ENCODE measurements at regions not wholly inside any gene's neighbourhood (a gene's known extent, or its start where the extent isn't known, plus 50 kb on each side); places are given as distances from the start of the nearest gene placed in this dataset.
"Not testable (repeated sequence)": the region's sequence is repeated elsewhere in the genome, so short reads cannot be mapped to it uniquely, and the experiment has no call there.

DNA sequence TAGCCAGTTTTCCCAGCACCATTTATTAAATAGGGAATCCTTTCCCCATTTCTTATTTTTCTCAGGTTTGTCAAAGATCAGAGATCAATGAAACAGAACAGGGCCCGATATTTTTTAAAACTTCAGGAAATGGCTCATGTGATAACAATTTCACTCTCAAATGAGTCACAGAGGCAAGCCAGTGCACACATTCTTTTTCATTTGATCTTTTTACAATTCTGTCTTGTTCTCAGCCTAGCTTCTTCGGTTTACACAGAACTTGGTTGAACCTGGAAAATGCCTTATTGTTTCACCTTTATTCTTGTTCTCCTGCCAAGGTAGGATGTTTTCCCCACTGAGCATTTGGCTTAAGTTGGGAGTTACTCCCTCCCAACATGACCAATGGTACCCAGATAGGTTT lies 258.9 kb downstream of the COL12A1 start:
- DNase-seq, result no peak

DNA sequence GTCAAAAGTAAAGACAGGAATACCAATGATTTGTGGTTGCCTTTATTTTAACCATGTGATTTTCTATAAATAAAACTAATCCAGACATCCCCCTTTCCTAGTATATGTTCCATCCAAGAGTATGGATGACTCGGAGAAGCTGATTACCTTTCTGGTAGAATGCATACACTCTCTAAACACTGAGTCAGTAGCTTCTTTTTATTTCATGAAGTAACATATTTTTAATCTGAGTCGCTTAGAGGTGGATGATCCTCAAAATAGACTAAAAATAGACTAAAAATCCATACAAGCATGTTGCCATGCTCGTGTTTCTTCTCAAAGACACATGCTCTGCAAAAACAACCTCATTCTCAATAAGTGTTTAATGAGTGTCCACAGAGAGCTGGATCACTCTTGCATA lies 263.7 kb downstream of the COL12A1 start:
- DNase-seq, result no peak

DNA sequence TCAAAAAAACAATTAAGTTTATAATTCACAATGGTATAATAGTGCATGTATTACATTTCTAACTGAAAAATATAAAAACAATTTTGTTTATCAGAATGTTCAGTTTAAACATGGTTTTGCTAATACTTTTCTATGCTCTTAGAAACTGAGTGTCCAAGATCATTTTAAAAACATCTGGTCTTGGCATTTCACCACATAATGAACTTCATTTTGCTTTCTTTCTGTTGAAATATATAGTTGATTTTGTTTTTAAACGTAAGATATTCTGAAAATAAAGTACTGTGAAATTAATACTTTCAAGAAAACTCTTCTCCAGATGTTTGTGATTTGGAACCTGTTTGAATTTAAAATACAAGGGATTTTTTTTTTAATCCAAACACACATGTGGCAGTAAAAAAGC lies 264.4 kb downstream of the COL12A1 start:
- DNase-seq, result no peak

DNA sequence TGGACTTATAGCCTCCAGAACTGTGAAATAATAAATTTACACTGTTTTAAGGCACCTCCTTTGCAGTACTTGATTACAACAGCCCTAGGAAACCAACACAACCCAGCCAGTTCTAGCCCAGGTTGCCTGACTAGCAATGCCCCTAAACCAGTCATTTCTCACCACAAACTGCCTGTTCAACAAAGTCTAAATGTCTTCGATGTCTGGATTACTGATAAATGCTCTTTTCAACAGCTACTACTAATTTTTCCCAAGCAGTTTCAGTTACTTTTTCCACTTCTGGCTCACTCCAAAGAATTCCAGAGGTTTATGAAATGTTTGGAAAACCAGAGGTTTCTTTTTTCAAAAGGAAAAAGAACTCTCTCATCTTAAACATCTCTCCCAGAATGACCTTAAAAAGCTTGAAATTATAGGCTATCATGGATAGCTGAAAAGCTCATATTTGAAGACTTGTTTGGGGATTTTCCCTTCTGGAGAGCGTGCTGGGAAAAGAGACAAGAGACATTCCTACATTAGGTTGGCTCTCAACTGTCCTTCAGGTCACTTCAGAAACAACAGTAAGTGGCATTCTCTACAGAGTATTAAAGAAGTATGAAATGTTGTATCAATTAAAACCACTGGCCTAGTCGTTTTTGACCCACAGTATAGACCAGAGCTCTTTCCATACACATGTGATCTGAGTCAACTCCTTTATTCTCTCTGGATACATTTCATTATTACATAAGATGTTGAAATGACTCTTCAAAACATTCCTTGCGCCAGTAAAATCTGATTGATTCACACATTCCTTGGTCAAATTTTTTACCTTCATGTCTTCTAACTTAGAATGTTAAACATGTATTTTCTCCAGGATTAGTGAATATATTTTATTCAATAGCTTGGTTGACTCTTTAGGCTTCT lies 265.9 kb downstream of the COL12A1 start:
- peak; percentile 24 for DNase-seq

DNA sequence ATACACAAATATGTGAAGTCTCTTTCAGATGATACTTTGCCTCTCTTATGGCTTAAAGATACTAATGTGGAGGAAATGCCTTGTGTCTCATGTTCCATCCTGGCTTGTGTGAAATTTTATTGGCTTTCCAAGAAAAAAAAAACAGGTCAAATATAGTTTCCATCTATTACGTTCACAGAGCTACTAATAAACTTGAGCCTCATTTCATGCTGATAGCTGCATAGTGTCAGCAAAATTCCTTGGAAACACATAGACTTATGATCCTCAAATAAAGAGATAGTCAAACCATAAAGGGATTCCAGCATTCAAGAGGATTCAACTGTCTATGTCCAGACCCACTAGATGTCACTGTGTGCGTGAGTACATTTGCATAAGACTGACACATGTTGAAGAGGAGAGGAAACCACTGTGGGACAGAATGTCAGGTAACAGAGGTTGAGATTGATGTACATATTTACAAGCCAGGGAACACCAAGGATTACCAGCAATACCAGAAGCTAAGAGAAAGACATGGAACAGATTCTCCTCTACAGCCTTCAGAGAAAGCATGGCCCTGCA lies 266.6 kb downstream of the COL12A1 start:
- DNase-seq, result no peak

DNA sequence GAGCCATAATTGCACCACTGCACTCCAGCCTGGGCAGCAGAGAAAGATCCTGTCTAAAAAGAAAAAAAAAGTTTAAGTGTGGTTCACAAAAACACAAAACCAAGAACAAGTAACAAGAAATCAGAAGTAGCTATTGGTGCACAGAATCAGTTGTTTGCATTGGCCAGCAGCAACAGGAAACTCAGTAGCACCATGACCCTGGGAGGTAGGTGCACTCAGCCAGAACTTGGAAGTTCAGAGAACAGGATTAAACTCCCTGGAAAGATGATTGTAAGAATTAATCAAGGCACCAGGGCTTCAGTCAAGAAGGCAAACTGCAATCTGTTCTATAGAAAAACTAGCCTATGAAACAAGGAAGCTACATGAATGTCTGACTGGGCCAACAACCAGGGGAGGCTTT lies 267.9 kb downstream of the COL12A1 start:
- DNase-seq, result no peak

DNA sequence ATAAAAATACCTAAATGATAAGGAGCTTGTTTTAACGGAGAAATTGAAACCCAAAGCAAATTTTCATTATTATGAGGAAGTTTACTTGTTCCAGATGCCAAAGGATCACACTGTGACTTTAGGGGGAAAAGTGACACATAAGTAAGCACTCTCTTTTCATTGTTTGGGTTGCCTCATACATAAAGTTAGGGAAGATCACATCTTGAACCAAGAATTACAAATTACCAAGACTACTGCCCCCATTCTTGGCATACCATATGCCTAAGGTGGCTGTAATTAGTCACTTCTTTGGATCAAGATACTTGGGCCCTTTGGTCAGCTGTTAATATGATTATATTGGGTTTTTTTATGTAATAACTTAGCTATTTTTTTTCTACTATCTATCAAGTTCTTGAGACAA lies 269.0 kb downstream of the COL12A1 start:
- DNase-seq, result no peak

DNA sequence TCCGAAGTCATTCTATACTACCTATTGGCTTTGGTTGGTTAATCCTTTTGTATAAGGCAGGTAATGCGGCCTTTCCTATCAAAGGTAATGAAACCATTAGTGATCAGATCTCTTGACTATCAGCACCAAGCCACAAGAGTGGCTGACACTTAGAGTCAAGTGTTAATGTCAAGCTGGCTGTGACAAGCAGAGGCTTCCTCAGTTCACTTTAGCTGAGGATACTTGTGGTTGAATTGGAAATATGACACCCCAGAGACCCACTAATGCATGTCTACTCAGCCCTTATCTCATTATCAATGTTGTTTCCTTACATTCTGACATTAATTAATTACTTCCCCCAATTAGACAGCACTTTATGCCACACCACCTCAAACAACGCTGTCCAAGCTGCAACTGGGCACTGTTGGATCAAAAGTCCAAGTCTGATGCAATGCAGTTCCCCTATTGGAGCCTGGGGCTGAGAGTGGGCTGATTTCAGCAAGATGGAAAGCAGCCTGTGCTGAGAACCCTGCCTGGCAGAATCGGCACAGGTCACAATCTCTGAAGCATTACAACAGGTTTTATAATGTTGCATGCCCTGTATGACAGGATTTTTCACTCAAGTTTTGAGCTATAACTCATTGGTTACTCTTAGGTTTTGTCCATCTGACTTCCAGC lies 273.5 kb downstream of the COL12A1 start:
- no peak for DNase-seq

DNA sequence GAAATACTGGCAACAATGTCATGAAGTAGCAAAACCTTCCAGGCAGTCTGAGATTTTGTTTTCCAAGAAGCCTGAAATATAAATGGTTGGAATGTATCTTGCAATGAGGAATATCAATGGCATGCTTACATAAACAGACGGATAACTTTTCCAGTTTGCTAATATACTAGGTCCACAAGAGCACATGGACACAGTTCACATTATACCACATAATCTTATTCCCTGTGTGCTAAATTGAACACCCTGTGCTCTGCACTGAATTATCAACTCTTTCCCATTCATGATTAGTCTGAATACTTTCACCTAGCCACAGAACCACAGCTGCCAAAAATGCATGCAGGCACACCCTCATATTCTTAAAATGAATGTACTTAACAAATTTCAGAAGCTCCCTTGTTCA lies 274.3 kb downstream of the COL12A1 start:
- no peak for DNase-seq

DNA sequence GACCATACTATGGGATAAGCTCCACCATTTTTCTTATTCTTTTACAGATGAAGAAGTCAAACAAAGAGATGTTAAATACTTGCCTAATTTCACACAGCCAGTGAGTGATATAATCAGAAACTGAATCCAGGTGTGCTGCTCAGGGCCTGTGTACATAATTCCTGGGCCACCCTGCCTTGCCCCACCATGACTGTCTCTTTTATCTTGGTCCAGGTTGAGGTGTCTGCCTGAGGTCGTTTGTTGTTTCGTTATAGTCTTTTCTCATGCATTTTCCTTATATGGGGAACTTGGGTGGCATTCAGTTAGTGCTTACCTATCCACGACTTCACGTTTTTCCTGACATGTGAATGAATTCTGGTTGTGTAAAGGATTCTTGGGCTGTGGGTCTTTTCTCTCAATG lies 277.6 kb downstream of the COL12A1 start:
- DNase-seq, result no peak

DNA sequence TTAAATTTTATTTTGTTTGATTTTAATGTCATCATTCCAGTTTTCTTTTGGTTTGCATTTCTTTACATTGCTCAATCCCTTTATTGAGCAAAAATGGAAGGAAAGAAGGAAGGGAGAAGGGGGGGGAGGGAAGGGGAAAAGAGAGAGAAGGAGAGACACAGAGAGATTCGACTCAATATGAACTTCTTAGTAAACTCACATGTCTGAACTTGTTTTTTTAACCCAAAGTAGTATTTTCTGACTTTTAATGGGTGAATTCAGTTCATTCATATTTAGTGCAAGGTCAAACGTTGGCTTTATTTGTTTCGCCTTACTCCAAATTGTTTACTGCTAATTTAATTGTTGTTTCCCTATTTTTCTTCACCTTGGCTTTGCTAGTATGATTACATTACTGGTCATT lies 278.6 kb downstream of the COL12A1 start:
- no peak for DNase-seq

DNA sequence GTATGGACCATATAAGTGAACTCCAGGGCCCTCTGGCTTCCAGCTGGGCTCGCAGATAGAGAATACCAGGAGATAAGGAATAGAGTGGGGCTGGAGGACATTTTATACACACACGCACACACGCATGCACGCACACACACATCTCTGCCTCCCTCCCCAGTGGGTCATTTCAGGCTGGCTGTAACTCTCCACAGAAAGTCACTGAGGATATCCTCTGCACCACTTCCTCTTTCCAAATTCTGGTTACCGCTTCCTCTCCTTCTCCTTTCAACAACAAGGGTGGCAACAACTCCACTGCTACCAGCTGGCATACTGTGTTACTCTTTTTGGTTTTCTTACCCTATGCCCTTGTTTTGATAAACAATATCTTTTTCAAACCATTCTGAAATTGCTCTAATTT lies 280.2 kb downstream of the COL12A1 start:
- DNase-seq, result peak; percentile 26

DNA sequence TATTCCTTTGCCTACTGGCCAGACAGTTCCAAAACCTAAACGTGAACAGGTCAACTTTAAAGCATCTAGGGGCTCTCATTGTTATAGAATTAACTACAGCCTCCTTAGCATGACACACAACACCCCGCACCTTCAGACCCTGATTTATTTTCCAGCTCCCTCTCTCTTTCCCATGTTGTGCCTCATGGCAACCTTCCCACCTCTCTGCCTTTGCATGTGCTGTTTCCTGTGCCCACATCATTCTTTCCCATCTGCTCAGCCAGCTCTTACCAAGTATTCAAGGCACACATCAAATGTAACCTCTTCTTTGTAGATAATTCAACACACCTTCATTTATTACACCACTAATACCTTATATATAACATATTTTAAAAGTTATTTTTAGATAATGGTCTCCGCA lies 291.0 kb downstream of the COL12A1 start:
- DNase-seq, result no peak

DNA sequence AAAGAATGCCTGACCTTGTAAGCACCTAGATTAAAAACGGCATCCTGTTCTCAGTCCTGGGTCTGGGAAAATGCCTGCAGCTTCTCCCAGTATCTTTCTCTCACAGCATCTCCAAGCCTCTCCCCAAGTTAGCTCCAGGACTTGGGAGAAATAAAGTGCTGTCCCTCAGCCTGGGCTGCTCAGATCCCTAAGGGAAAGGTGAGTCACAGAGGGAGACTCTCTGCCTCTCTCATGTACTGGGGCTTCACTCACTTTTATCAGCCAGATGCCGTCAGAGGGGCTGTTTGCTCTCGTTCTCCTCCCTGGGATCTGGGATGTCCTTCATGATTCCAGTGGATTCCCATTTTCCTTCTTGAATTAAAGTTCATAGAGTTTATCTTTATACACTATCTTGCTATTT lies 293.6 kb downstream of the COL12A1 start:
- DNase-seq, result no peak

DNA sequence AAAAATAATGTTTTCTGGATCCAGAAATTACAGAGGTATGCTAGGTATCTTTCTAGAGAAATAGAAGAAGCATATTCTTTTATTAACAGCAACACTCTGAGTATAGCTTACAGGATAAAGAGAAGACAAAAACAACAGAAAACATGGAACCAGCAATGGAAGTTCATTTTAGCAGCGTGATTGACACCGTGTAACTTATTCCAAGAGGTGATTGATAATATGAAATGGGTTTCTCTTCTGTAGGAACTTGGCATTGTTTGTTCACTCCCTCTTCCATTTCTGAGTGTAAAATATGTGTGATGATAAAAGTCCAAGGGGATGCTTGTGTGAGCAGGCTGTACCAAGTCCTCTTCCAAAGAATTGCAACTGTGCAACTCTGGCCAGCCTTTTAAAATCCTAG lies 303.0 kb downstream of the COL12A1 start:
- no peak for DNase-seq

DNA sequence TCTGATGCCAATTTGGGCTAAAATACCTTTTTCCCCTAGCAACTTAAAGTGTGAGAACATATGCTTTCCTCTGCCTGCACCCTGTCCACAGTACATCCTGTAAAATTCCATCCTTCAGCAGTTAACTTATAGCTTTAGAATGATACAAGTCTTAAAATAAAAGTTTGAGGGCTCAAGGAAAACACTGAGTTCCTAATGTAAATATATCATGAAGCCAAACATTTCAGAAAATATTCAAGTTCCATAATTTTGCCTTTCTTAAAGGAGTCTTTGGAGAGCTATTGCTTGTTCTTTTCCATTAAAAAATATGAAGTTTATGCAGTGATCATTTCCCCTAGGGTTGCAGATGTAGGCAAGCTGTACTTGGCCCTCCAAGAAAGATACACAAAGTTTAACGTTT lies 303.8 kb downstream of the COL12A1 start:
- no peak for DNase-seq

DNA sequence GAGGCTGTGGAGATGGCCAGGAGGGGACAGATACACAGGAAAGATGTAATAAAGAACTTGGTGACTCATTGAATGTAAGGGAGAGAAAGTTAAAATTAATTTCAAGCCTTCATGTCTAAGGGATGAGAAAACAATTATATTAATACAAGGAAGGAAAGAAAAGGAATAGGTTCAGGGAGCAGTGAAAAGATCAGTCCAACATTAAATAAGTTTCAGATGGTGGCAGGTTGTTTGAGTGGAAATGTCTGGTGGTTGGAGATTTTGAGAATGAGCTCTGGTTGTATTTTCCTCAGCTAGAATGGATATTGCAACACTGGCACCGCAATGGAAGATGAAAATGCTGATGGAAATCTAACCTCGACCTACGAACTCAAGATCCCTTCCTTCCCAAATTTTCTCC lies 304.3 kb downstream of the COL12A1 start:
- no peak for DNase-seq

DNA sequence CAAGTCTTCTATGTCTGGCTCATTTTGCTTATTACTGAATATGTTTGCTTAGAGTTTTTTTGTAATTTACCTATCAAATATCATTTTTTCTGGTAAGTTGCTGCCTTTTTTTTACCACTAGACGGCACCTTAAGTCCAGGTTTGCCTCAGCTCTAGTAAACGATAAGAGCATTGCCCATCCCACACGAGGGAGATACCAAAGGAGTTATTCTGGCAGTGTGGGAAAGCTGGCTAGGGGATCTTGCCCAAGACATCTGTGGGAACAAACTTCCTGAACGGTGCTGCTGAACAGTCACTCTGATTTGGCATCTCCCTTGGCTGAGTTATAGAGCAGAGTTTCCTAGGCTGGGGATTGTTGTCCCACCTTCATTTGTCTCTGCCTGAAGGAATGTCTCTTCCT lies 306.4 kb downstream of the COL12A1 start:
- no peak for DNase-seq

DNA sequence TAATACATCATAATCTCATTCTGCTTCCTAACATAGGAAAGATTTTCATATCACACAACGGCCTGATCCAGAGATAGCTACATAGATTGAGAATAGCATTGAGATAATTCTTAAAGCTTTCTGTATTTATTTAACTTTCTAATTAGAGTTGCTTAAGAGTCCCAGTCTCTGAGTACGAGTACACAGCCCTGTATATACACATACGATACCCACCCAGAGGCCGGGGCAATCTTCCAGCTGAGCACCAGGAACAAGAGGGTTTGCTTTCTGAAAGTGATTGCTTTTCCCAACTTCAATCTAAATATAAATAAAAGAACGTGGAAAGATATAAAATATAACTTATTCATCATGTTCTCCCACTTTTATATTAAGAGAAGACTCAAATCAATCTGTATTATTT lies 313.8 kb downstream of the COL12A1 start:
- no peak for DNase-seq

DNA sequence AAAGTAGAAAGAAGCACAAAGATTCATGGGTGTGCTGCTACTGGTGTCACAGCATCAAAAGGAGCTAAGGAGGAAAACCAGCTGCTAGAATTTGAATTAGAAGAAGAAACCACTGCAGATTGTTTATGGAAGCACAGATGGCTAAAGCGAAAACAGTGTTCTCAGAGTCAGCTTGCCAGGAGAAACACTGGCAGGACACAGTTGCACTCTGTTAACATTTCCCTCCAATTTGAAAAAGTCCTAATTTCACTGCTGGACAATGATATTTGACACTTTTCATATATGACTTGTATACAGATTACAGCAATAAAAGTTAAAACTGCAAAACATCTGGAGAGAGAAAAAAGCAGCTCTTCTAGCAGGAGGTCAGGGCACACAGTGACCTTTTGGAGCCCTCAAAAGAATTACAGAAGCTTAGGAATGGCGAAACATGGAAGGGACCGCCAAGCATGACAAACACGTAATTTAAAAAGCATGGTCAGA lies 314.5 kb downstream of the COL12A1 start:
- no peak for DNase-seq

DNA sequence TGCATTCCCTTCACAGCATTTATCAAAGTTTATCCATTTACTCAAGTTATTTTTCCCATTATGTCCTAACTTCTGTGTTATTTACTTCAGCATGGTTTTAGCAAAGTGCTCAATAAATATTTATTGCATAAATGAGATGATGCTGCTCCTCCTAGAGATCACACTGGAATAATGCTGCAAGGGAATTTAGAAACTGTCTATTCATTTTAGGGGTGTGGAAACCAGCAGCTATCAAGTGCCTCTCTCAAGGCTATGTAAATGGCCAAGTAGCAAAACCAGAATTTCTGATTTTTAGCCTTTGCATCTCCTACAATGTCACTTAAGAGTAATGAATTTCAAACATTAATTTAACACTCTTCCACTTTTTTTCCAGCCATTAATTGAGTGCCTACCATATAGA lies 316.2 kb downstream of the COL12A1 start:
- DNase-seq, result no peak

DNA sequence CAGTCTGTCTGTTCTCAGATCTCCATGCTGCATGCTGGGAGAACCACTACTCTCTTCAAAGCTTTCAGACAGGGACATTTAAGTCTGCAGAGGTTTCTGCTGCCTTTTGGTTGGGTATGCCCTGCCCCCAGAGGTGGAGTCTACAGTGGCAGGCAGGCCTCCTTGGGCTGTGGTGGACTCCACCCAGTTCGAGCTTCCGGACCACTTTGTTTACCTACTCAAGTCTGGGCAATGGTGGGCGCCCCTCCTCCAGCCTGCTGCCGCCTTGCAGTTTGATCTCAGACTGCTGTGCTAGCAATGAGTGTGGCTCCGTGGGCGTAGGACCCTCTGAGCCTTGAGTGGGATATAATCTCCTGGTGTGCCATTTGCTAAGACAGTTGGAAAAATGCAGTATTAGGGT lies 317.1 kb downstream of the COL12A1 start:
- not testable (repeated sequence) for DNase-seq

DNA sequence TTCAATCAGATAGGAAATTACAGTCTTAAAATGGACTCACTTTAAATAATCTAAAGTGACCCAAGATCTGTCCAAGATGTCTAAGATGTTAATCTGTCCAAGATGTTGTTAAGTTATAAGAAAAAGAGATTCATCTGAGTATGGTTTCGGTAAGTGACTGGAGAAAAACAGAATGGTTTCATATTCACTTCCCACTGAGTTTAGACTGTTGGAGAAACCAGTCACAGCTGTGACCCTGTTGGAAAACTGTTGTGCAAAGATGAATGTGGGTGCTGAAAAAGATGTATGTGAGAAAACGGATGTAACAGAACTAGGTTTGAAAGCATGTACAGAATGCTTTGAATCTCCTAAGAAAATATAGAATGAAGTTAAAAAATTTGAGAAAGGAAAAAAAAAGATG lies 325.9 kb downstream of the COL12A1 start:
- DNase-seq, result no peak

DNA sequence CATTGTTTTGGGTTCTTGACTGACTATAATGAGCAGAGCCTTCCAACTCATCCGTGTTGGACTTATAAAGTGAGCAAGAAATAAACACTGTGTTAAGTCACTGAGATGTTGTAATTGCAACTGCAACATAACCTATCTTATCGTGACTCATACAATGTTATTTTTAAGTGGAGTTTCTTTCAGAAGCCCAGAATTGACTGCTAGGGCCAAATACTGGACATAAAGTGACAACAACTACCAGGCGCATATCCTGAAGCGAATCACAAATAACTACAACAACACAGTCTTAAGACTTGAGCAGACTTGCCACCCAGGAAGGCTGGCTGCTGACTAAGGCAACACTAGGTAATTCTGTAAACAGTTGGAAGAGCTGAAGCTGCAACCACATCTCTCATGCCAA lies 326.6 kb downstream of the COL12A1 start:
- no peak for DNase-seq
